Kidney (tissue), 13 donors: ENCODE measurements at regions not wholly inside any gene's neighbourhood (a gene's known extent, or its start where the extent isn't known, plus 50 kb on each side); places are given as distances from the start of the nearest gene placed in this dataset.

ENCODE experiments used
- DNase-seq, 5 donors: peaks; one replicate each; pipeline ENCODE4 v3.0.0-alpha.2; 2013 to 2020
- FAIRE-seq: peaks from 2 replicates; lab custom pipeline; 2012; peaks lifted over from hg19 to GRCh38; lab: Jason Lieb, UNC
- H3K27ac ChIP-seq, 2 donors: one replicate each; pipeline ENCODE4 v1.7.0; 2013; ENCODE audit warnings: low read depth in 2 of 2, low read length in 2 of 2, inconsistent platforms in 1 of 2
- H3K27me3 ChIP-seq: one replicate; pipeline ENCODE4 v1.7.1; 2013; ENCODE audit warnings: low read length, inconsistent platforms; ENCODE audit not compliant: control insufficient read depth, insufficient read depth
- H3K36me3 ChIP-seq, 3 donors: one replicate each; pipeline versions ENCODE4 v1.7.0 to v1.7.1; 2013; ENCODE audit warnings: low read length in 3 of 3, control low read depth in 1 of 3, inconsistent platforms in 1 of 3; ENCODE audit not compliant: insufficient read depth in 3 of 3, control insufficient read depth in 2 of 3
- H3K4me1 ChIP-seq, 3 donors: one replicate each; pipeline versions ENCODE4 v1.7.0 to v1.7.1; 2013; ENCODE audit warnings: low read length in 3 of 3, inconsistent platforms in 1 of 3, low read depth in 1 of 3; ENCODE audit not compliant: control insufficient read depth in 2 of 3, insufficient read depth in 2 of 3
- H3K4me3 ChIP-seq, 3 donors: one replicate each; pipeline versions ENCODE4 v1.7.0 to v1.8.1; 2013; ENCODE audit warnings: low read length in 3 of 3, control low read depth in 1 of 3, inconsistent platforms in 1 of 3
- H3K9ac ChIP-seq, 3 donors: one replicate each; pipeline versions ENCODE4 v1.7.0 to v1.7.1; 2013; ENCODE audit warnings: low read length in 3 of 3, control low read depth in 1 of 3, inconsistent platforms in 1 of 3
- H3K9me3 ChIP-seq, 3 donors: one replicate each; pipeline versions ENCODE4 v1.7.0 to v1.7.1; 2013; ENCODE audit warnings: low read length in 3 of 3, control low read depth in 1 of 3, inconsistent platforms in 1 of 3; ENCODE audit not compliant: control insufficient read depth in 2 of 3, insufficient read depth in 1 of 3
- CTCF ChIP-seq: IDR thresholded peaks from 3 replicates; pipeline ENCODE4 v1.5.1; 2012; ENCODE audit warnings: mild to moderate bottlenecking, moderate library complexity, borderline replicate concordance; ENCODE audit not compliant: insufficient read depth; ENCODE audit errors: extremely low read depth
- intact Hi-C: fragments of 100-400 bp; cut with DNase I; formaldehyde crosslinking; loops from one replicate; pipeline ENCODE4 v1.11.1; 2022
- donor health status: control.
- donor health status: control.
- donor health status: control.
- donor health status: control.
- donor health status: control.
- donor health status: DM: yes; HTN: yes; CAD: no.
- donor health status: Normal renal cell carcinoma (clear cell type).

GRCh38 chrX:9189286-9189685, 155.4 kb upstream of the FAM9B start:
- FAIRE-seq: no peak
- H3K4me1 ChIP-seq: no peaks in the 10 kb centered on the region
- peaks cover 2% of the 10 kb centered on the region for H3K27me3 ChIP-seq
- no peak overlapping the region for H3K9ac ChIP-seq
- no peak for TF ChIP-seq CTCF
- intact Hi-C loops: no loop called here
- no peak overlapping the region for H3K27ac ChIP-seq
- H3K4me3 ChIP-seq: no peak overlapping the region
- H3K36me3 ChIP-seq: no peaks in the 10 kb centered on the region
- no peak for DNase-seq
- no peaks in the 10 kb centered on the region for H3K9me3 ChIP-seq

GRCh38 chrX:9191392-9191791, 157.5 kb upstream of the FAM9B start:
- no peak for TF ChIP-seq CTCF
- FAIRE-seq (peak; percentile 78), DNase-seq (peak in 2 of 5 donors; percentile 29 to 55)
- H3K36me3 ChIP-seq: no peaks in the 10 kb centered on the region
- no peak overlapping the region for H3K27ac ChIP-seq
- no peak overlapping the region for H3K4me3 ChIP-seq
- H3K9ac ChIP-seq: no peak overlapping the region
- H3K9me3 ChIP-seq: no peaks in the 10 kb centered on the region
- H3K27me3 ChIP-seq: peaks cover 2% of the 10 kb centered on the region
- no peaks in the 10 kb centered on the region for H3K4me1 ChIP-seq
- intact Hi-C loops: no loop called here

GRCh38 chrX:9195199-9195880, 161.4 kb upstream of the FAM9B start:
- intact Hi-C loops: no loop called here
- H3K9ac ChIP-seq: no peak overlapping the region
- no peaks in the 10 kb centered on the region for H3K27me3 ChIP-seq
- H3K4me1 ChIP-seq: no peaks in the 10 kb centered on the region
- no peaks in the 10 kb centered on the region for H3K36me3 ChIP-seq
- no peak overlapping the region for H3K27ac ChIP-seq
- DNase-seq (no peak), FAIRE-seq (no peak)
- H3K4me3 ChIP-seq: no peak overlapping the region
- no peaks in the 10 kb centered on the region for H3K9me3 ChIP-seq
- TF ChIP-seq CTCF: no peak
